ENCODE measurements at regions not wholly inside any gene's neighbourhood (a gene's known extent, or its start where the extent isn't known, plus 50 kb on each side); places are given as distances from the start of the nearest gene placed in this dataset.
"Not testable (repeated sequence)": the region's sequence is repeated elsewhere in the genome, so short reads cannot be mapped to it uniquely, and the experiment has no call there.

GRCh38 chr7:4438723-4439245 is 243.3 kb upstream of the FOXK1 start:
- no peak for DNase-seq

GRCh38 chr7:4439444-4439843 is 242.7 kb upstream of the FOXK1 start:
- DNase-seq: no peak

- DNase-seq: no peak
Observed at GRCh38 chr7:4444106-4444505, 238.0 kb upstream of the FOXK1 start.

- no peak for DNase-seq
Observed at GRCh38 chr7:4445777-4446176, 236.3 kb upstream of the FOXK1 start.

GRCh38 chr7:4449263-4449662 is 232.8 kb upstream of the FOXK1 start:
- DNase-seq: no peak

GRCh38 chr7:4450483-4450882 is 231.6 kb upstream of the FOXK1 start:
- DNase-seq: no peak

GRCh38 chr7:4460597-4460996 is 221.5 kb upstream of the FOXK1 start:
- DNase-seq: no peak

GRCh38 chr7:4461531-4461930 is 220.6 kb upstream of the FOXK1 start:
- no peak for DNase-seq

- no peak for DNase-seq
Observed at GRCh38 chr7:4468320-4469102, 213.6 kb upstream of the FOXK1 start.

- DNase-seq: no peak
Observed at GRCh38 chr7:4470246-4470645, 211.8 kb upstream of the FOXK1 start.

GRCh38 chr7:4472728-4473127 is 209.4 kb upstream of the FOXK1 start:
- DNase-seq: no peak

GRCh38 chr7:4479367-4480039 is 202.6 kb upstream of the FOXK1 start:
- peak; percentile 70 for DNase-seq

- not testable (repeated sequence) for DNase-seq
Observed at GRCh38 chr7:4480131-4480530, 202.0 kb upstream of the FOXK1 start.

GRCh38 chr7:4483851-4484250 is 198.2 kb upstream of the FOXK1 start:
- no peak for DNase-seq

- DNase-seq: no peak
Observed at GRCh38 chr7:4484545-4484944, 197.6 kb upstream of the FOXK1 start.

GRCh38 chr7:4486907-4487306 is 195.2 kb upstream of the FOXK1 start:
- DNase-seq: no peak

- not testable (repeated sequence) for DNase-seq
Observed at GRCh38 chr7:4496911-4497310, 185.2 kb upstream of the FOXK1 start.

- no peak for DNase-seq
Observed at GRCh38 chr7:4500812-4501211, 181.3 kb upstream of the FOXK1 start.

GRCh38 chr7:4507886-4508285 is 174.2 kb upstream of the FOXK1 start:
- DNase-seq: not testable (repeated sequence)

GRCh38 chr7:4513450-4513849 is 168.6 kb upstream of the FOXK1 start:
- no peak for DNase-seq

GRCh38 chr7:4519819-4520520 is 162.1 kb upstream of the FOXK1 start:
- DNase-seq: no peak

- no peak for DNase-seq
Observed at GRCh38 chr7:4523219-4523618, 158.9 kb upstream of the FOXK1 start.

GRCh38 chr7:4523873-4524272 is 158.2 kb upstream of the FOXK1 start:
- DNase-seq: no peak

- DNase-seq: no peak
Observed at GRCh38 chr7:4525884-4526283, 156.2 kb upstream of the FOXK1 start.
